ENCODE measurements at regions not wholly inside any gene's neighbourhood (a gene's known extent, or its start where the extent isn't known, plus 50 kb on each side); places are given as distances from the start of the nearest gene placed in this dataset.

DNA sequence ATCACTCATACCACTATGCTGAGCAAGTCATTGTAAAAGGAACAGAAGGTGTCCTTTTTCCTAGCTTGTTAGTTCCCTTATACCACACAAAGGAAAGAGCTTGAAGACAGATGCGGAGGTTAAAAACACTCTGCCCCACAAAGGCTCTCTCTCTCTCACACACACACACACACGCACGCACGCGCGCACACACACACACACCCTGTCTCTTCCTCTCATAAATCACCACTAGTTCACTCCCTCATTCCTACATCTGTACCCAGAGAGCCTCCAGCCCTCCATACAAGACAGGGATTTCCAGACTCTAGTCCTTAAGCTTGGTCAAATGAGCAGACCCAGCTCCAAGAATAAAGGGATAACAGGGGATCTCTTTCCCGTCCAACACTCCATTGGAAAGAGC is 120.1 kb upstream of the THBS1 start:
- TF ChIP-seq EZH2 (IDR thresholded peaks at IDR 0.05; ENCODE audit: borderline replicate concordance, low read length) = no peak
- TF ChIP-seq, protein P1, sequence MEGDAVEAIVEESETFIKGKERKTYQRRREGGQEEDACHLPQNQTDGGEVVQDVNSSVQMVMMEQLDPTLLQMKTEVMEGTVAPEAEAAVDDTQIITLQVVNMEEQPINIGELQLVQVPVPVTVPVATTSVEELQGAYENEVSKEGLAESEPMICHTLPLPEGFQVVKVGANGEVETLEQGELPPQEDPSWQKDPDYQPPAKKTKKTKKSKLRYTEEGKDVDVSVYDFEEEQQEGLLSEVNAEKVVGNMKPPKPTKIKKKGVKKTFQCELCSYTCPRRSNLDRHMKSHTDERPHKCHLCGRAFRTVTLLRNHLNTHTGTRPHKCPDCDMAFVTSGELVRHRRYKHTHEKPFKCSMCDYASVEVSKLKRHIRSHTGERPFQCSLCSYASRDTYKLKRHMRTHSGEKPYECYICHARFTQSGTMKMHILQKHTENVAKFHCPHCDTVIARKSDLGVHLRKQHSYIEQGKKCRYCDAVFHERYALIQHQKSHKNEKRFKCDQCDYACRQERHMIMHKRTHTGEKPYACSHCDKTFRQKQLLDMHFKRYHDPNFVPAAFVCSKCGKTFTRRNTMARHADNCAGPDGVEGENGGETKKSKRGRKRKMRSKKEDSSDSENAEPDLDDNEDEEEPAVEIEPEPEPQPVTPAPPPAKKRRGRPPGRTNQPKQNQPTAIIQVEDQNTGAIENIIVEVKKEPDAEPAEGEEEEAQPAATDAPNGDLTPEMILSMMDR (IDR thresholded peaks at IDR 0.05; ENCODE audit: low read length) = no peak
